Stimulated activated CD8-positive, alpha-beta memory T cell treated with anti-CD3 and anti-CD28 coated beads, Interleukin-7, amount 100 ng/mL, for 24 hours (primary cell): ENCODE measurements at regions not wholly inside any gene's neighbourhood (a gene's known extent, or its start where the extent isn't known, plus 50 kb on each side); places are given as distances from the start of the nearest gene placed in this dataset.

Source experiments
- DNase-seq: peaks from one replicate; pipeline ENCODE4 v3.0.0-alpha.2; 2020; ENCODE audit warnings: low read depth

DNA sequence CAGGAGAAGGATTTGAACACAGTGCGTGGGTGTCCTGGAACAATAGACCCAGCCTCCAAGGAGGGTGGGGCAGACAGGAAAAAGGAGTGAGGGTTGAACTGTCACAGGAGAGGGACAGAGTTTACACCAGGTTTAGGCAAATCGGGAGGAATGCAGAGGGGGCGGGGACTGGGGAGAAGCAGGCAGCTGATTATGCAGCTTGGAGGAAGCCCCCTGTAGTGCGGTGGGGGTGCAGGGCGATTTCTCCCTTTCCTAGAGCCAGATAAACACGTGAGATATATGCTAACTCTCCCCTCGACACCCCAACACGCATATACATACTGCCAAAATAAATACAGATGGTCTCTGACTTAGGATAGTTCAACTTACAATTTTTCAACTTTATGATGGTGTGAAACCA lies 108.6 kb upstream of the PRR20G start:
- DNase-seq, result no peak

DNA sequence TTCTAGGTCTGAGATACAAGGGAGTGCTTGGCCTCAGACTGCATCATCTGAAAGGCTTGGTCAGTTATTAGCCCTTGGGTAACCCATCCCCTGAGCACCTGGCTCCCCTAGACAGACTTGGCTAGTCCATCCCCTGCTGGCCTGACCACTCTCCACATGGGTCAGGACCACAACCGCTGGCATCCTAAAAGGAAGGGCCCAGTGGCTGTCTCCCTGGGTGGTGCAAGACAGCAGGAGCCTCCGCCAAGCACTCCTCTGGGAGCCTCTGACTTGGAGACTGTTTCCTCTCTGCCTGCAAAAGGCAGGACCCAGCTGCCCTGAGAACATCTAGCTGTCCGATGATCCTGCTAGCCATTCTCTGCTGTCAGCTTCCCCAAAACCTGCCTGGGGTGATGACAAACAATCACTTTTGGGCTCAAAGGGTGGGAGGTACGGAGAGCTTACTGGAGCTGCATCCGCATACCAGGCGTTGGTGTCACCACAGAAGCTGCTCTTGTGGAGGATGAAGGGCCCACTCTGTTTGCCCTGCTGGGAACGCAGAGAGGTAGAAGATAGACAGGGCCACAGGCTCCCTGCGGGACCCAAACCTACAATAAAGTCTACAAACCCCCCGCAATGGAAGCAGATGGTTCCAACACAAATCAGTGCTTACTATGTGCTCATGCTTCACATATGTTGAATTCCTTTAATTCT lies 108.0 kb upstream of the PRR20G start:
- no peak for DNase-seq

DNA sequence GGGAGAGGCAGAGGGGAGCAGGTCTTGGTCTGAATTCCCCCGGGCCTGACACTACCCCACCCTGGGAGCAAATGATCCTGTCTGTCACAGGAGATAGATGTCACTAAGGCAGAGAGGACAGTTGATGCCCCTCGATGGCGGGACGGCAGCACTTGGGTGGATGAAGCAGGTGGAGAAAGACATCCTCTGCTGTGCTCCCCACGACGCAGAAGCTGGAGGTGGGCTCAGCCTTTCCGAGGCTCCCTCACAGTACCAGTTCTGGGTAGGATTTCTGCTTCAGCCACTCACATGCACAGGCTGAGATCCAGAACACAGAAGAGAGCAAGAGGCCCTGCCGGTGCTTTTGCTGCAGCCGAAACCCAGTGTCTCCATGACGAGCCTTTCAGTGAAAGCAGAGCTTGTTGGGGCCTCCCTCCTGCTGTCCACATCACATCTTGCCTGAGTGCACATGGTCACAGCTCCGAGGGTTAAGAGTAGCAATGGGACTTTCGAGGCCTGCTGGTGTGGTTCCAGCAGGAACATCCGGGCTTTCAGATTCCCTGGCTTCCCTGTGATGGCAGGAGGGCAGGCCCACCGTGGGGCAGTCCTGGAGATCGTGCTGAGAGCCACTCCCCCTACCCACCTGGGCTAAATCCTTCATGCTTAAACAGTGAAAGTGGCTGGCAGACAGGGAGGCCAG lies 107.3 kb upstream of the PRR20G start:
- no peak for DNase-seq

DNA sequence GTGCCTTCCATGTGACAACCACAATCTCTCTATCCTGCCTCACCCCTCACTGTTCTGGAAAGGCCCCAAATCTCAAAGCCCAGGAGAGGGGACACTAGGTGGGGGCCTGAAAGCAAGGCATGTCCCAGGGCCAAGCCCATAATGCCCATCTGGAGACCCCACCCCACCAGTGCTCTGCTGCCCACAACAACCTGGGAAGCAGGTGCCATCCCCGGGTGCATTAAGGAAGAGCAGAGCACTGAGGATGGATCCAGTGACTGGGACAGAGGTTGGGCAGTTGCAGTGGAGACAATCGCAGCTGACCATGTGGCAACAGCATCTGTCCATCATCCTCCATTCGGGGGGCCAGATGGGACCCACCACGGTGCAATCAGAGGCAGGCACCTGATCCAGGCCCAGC lies 106.2 kb upstream of the PRR20G start:
- no peak for DNase-seq

DNA sequence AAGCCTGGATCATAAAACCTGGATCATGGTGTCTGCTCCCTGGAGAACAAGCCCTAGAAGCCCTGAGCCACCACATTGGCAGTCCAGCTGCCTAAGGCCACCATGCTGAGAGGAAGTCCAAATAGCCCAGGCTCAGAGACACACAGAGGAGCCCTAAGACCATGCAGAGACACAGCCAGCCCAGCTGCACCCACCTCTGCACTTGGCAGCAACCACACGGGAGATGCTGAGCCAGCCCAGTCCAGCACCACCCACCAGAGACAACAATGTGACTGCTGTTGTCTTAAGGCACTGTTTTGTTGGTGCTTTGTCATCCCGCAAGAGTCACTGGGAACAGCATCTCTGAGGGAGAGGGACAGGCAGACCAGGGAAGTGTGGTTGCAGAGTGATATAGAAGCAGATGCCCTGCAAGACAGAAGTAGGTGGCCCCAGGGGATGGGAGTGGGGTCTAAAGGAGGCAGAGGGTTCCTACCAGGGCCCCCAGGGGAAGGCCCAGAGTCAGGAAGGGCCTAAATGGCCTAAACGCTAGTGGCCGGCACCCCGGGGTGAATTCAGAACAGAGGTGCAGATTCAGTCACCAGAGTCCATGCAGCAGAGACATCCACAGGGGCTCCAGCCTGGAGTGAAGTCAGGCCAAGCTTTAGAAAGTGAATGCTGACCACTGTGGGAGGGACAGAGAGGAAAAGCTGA lies 105.4 kb upstream of the PRR20G start:
- DNase-seq, result no peak

DNA sequence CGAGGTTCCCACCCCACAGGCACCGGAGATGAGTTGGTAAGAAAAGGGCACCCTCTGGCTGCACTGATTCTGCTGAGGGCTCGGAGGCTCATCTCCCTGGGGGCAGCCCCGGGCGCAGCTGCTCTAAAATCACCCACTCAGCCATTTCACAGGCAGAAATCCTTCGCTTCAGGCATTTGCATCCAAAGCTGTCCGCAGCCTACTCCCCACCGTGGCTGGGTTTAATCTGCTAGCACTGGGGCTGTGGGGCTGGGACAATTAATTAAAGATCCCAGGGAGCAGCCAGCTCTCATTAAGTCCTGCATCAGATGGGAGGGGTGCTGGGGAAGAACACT lies 104.3 kb upstream of the PRR20G start:
- DNase-seq, result no peak

DNA sequence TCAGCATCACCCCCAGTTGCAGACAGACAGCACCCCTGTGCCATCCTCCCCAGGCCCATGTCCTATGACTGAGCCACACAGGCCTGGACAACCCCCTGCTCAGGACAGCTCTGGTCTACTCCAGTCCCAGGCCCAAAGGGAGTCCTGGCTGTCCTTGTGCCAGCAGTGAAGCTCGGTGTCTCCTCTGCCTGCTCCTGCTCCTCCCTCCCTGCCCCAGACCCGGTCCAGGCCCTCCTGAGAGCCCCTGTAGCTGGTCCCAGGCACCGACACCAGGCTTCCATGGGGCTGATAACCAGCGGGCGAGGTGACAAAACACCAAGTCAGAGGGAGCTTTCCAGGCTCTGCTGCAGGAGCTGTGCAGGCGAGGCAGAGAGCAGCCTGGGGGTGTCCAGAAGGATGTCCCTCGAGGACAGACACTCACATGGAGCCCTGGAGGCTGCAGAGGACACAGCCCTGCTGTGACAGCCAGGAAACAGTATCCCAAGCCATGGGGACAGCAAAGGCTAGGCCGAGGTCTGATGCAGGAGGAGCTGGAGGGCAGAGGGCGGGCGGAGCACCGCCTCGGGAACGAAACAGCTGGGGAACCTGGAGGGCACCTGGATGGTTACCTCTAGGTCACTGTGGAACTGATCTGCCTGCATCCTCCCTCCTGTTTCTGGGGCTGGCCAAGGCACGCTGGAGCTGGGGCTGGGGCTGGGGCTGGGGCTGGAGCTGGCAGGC lies 103.8 kb upstream of the PRR20G start:
- DNase-seq, result no peak

DNA sequence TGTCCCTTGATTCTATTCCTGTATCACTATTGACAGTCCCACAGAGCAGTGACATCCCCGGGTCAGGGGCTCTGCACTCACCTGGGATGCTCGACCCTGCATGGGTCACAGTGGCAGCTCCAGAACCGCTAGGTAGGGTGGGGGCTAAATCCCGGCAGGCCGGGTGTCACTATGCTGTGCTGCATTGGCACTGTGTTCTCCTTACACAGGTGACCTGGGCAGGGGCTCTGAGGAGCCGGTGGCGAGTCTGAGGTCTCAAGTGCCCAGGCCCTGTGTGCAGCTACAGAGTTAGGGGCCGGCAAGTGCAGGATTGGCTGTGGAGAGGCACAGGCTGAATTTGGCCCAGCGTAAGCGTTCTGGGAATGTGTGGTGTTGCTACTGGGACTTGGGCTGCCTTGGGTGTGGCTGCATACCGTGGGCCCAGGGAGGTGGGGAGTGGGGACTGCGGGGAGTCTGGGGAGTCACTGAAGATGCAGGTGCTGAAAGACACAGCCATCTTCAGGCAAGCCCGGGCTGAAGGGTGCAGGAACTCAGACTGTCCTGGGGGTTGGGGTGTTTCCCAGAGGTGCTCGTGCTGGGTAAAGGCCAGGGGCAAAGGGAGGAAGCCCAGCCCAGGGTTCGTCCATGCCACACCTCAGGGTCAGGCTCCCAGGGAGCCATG lies 102.6 kb upstream of the PRR20G start:
- DNase-seq, result no peak

DNA sequence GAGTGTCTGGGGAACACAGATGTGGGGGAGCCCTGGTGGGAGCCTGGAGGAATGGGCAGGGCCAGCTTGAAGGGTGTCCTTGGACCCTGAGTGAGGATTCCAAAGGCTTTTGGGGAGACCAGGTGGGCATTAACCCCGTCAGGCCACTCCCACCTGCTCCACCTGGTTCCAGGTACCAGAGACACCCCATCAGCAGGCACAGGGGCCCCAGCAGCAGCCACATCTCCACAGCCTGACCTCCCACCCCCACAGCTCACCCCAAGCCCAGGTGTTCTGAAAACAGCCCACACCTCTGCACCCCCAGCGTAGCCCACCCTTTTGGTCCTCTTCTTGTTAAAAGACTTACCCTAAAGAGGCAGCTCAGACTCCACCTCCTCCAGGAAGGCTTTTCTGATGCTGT lies 102.1 kb upstream of the PRR20G start:
- DNase-seq, result no peak

DNA sequence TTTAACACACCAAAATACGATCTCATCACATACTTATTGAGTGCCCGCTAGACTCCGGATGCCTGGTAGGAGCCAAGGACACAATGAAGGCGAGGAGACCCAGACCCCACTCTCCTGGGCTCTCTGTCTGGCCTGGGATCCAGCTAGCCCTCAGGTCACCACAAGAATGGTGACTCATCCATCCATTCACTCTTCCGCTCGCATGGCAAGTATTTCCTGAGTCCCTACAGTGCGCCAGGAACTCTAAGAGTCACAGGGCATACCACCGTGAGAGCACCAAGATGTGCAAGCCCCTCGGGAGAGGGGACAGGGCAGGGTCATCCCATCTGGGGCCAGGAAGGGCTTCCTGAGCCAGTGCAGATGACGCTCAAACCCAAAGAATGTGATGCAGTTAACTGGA lies 101.6 kb upstream of the PRR20G start:
- no peak for DNase-seq

DNA sequence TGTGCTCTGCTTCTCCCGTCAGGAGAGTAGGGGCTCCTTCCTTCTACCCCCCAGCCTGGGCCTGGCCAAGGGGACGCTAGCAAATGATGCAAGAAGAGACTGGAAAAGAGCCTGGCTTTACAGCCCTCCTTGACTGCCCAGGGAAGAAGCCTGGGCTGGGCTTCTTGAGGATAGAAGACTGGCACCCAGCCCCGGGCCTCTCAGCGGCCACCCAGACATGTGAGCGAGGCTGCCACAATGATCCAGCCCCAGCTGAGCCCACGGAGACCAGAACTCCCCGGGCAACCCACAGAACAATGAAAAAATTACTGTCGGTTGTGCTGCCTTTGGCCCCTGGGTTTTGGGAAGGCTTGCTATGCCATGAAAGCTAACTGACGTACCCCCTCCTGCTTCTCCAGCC lies 100.6 kb upstream of the PRR20G start:
- no peak for DNase-seq

DNA sequence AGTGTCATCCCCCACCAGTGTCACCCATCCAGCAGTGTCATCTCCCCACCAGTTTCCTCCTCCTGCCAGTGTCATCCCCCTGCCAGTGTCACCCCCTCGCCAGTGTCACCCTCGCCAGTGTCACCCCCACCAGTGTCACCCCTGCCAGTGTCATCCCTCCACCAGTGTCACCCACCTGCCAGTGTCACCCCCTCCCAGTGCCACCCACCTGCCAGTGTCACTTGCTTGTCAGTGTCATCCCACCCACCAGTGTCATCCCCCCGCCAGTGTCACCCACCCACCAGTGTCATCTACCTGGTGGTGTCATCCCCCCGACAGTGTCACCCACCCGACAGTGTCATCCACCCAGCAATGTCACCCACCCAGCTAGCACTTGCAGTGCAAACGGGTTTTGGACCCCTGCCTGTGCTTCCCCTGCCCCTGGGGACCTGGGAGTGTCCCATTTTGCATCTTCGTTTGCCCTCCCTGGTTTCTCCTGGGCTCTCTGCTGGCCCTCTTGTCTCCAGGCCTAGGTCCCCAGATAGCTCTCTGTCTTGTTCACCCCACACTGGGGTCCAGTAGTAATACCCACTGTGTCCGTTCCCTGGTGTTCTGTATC lies 99.8 kb upstream of the PRR20G start:
- no peak for DNase-seq

DNA sequence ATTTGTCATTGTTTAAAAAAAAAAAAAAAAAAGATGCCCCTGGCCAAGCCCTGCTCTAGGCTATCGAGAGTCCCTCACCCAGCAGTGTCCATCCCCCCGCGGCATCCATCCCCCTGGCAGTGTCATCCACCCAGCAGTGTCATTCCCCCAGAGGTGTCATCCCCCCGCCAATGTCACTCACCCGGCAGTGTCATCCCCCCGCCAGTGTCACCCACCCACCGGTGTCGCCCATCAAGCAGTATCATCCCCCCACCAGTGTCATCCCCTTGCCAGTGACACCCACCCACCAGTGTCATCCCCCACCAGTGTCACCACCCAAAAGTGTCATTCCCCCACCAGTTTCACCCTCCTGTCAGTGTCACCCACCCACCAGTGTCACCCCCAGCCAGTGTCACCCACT lies 99.3 kb upstream of the PRR20G start:
- no peak for DNase-seq

DNA sequence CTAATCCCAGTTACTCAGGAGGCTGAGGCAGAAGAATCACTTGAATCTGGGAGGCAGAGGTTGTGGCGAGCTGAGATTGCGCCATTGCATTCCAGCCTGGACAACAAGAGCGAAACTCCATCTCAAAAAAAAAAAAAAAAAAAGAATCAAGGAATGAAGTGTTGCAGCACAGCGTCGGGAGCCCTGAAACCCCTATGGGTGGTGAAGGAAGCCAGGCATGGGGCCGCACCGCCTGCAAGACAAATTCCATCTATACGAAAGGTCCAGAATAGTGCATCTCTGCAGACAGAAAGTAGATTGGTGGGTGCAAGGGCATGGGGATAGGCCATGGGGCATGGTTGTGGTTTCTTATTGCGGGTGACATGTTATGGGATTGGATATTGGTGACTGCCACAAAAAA lies 98.6 kb upstream of the PRR20G start:
- no peak for DNase-seq

DNA sequence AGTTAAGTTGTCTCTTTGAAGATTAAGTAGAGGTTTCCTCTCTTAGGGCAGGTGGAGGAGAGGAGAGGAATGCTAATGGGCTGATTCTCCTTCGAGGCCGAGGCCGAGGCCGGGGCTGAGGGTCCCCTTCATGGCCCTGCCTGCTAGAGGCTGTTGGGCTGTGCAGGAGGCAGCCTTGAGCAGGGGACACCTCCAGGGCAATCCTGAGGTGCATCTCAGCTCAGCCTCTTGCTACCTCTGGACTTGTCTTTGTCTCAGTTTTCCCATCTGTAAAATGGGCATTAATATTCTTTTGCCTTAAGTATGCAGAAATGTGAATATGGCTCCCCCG lies 97.7 kb upstream of the PRR20G start:
- no peak for DNase-seq

DNA sequence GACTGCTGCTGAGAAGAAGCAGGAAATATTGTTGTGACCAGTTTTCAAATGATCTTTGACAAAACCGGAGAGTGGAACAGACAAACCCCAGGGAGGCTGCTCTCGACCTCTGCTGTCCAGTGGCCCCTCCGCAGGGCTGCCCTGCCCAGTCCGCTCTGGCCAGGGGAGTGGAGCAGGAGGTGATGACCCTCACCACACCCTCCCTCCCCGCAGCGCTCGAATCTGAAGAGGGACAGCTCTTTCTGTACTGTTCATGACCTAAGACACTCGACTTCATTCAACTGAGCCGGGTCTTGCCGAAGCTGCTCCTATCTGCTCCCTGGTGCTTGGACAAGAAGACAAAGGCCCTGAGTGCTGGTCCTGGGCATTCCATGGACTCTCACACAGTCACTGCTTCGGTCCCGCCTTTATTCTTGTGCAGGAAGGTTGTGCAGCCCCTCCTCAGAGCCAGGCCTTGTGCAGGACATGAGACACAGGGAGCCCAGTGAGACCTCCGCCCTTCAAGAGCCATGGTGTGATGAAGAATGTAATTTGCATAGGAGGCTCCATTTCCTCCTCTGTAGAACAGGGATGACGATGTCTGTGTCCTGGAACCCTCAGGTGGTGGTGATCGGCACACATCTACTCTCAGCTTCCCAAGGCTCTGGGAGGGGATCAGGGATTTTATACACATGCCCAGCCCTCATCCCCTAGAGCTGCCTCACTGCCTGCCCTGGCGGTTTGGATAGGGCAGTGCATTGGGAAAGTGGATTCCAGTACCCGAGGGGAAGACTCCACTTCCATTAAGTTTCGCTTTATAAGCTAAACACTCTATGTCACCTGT lies 97.1 kb upstream of the PRR20G start:
- no peak for DNase-seq

DNA sequence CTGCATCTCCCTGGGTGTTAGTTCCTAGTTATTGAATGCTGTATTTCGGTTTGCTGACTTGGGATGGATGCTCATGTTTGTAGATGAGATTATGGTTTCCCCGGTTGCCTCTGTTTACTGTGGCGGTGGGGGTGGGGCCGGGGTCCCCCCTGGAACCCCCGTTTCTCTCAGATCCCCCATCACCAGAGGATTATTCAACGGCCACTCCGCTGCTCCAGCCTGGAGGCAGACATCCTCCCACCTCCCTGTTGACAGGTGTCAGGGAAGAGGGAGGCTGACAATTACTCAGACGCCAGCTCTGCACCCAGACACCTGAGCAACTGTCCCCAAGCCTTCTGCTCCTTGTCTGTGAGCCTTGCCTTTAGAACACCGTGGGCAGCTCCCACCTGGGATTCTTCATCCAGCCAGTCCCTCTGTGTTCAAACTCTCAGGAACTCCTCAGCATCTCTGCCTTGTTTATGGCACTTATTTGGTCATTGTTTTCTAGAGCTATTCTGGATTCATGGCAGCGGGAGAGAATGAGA lies 95.9 kb upstream of the PRR20G start:
- DNase-seq, result no peak

DNA sequence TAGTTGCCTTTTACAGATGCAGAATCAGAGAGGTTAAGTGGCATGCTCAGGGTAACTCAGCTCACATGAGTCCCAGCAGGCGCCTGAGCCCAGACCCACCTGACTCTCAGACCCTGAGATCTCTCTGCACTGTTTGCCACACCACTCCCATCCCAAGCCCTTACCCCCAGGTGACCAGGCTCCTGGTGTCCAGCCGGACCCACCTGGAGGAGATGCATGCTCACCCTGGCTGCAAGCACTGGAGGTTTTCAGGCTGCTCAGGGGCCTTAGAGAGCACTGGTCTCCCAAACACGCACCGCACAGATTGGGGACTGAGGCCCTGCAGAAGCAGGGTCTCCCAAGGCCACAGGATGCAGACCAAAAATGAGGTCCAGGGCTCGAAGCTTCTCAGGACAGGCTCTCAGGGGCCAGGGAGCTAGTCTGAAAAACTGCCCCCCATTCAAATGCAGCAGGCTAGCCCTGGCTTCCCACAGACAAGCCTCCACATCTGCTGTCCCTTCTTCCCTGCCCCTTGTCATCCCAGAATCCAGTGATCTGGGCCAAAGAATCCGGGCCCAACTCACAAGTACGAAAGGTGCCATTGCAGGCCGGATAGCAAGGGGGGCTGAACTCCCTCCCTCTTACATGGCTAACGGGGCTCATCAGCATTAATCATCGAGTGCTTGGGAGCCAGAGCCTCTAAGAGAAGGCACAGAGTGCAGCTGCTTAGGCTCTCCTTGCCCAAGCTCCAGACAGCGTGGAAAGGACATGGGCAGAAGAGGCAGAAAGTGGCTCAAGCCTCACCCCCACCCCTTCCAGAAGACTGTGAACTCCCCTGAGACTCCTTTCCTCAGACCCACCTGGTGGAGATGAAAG lies 90.2 kb upstream of the PRR20G start:
- no peak for DNase-seq

DNA sequence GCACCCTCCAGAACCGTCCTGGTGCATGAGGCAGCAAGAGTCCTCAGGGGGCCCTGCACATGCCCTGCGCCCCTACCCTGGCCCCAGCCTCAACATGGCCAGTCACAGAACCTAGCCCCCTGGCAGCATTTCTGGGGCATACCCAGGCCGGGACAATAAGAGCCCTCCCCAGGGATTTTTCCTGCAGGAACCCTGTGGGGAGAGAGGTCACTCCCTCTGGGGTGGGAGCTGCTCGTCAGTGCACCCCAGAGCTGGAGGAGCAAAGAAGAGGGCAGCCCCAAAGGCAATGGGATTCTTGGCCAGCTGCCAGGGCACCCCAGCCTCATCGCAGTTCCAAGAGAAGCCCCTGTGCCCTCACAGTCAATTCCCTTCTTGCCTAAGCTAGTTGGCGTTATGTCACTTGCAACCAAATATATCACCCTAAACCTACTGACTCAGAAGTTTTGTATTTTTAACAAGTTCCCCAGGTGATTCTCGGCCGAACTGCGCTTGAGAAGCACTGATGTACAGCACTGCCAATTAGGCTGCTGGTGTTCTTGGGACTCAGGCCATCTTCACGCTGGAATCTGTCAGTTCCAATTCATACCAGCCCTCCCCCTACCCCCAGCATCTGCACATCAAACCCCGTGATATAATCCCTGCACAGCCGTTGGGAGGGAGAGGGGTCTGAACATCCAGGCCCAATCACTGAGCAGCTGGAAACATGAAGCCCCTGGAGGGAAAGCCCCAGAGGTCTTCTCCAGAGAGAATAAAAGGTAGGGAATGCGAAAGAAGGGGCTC lies 87.5 kb upstream of the PRR20G start:
- DNase-seq, result no peak
